HepG2 (cell line): ENCODE measurements at regions not wholly inside any gene's neighbourhood (a gene's known extent, or its start where the extent isn't known, plus 50 kb on each side); places are given as distances from the start of the nearest gene placed in this dataset.

Source experiments
- JUNB ChIP-seq: sonication (generic); formaldehyde crosslinking; IDR thresholded peaks from 2 replicates; pipeline ENCODE4 v1.8.0; 2022; ENCODE audit warnings: missing genetic modification reagents, mild to moderate bottlenecking, borderline replicate concordance
- YY1 ChIP-seq: IDR thresholded peaks from 2 replicates; pipeline ENCODE4 v1.6.1; 2011; ENCODE audit warnings: low read length, low read depth, moderate library complexity, mild to moderate bottlenecking; ENCODE audit not compliant: insufficient read depth, insufficient replicate concordance
- ZNF530 ChIP-seq: sonication (generic); formaldehyde crosslinking; IDR thresholded peaks from 2 replicates; pipeline ENCODE4 v1.5.0; 2020; ENCODE audit warnings: low read depth, mild to moderate bottlenecking, missing genetic modification reagents

GRCh38 chr3:80677796-80678195 lies 910.0 kb upstream of the ROBO1 start:
- no peak for TF ChIP-seq YY1
- no peak for TF ChIP-seq ZNF530 (CRISPR knock-in tag)
- TF ChIP-seq JUNB (CRISPR knock-in tag): no peak
